HEK293 (cell line): ENCODE measurements at regions not wholly inside any gene's neighbourhood (a gene's known extent, or its start where the extent isn't known, plus 50 kb on each side); places are given as distances from the start of the nearest gene placed in this dataset.

Experiments used
- CTCF ChIA-PET: fragments of 350-600 bp; formaldehyde crosslinking; extraction: SDS; loops from one replicate; lab custom pipeline; 2021; ENCODE audit warnings: antibody characterized with exemption; lab: Yijun Ruan, JAX
- POLR2A ChIA-PET: fragments of 300-600 bp; formaldehyde crosslinking; extraction: SDS; loops from one replicate; lab custom pipeline; 2020; ENCODE audit warnings: antibody characterized with exemption, inconsistent platforms; lab: Yijun Ruan, JAX
- H3K27ac ChIP-seq: fragments of 200-500 bp; sonication (Bioruptor generic); 2 replicates; pipeline ENCODE4 v1.5.1; 2014; ENCODE audit warnings: low read depth, low read length, control low read depth, inconsistent platforms; ENCODE audit errors: extremely low read depth
- H3K36me3 ChIP-seq, 2 experiments: fragments of 200-500 bp in 1 of 2; sonication (Bioruptor generic) in 1 of 2; 1 replicate in 1 of 2; 2 replicates in 1 of 2; pipeline ENCODE4 v1.5.1; 2014 to 2017; ENCODE audit warnings: inconsistent platforms in 2 of 2, low read length in 2 of 2; ENCODE audit not compliant: control insufficient read depth in 2 of 2, insufficient read depth in 1 of 2
- H3K4me1 ChIP-seq: fragments of 200-500 bp; sonication (Bioruptor generic); 2 replicates; pipeline ENCODE4 v1.5.1; 2014; ENCODE audit warnings: mild to moderate bottlenecking, low read length, inconsistent platforms; ENCODE audit not compliant: control insufficient read depth, insufficient read depth
- H3K4me3 ChIP-seq: 2 replicates; pipeline ENCODE4 v1.5.1; 2011; ENCODE audit warnings: low read depth, mild to moderate bottlenecking, control low read depth, low read length, moderate library complexity
- H3K9me3 ChIP-seq: fragments of 200-500 bp; sonication (Bioruptor generic); 2 replicates; pipeline ENCODE4 v1.5.1; 2014; ENCODE audit warnings: low read depth, low read length, inconsistent platforms; ENCODE audit not compliant: control insufficient read depth, insufficient read depth
- BCL11A ChIP-seq: fragments of 450-650 bp; formaldehyde crosslinking; IDR thresholded peaks from 2 replicates; pipeline ENCODE4 v1.5.1; 2016; ENCODE audit warnings: low read depth, missing biosample characterization, missing genetic modification characterization
- ELK4 ChIP-seq: IDR thresholded peaks from 2 replicates; pipeline ENCODE4 v1.6.1; 2011; ENCODE audit warnings: mild to moderate bottlenecking, low read depth, low read length, borderline replicate concordance
- FEZF1 ChIP-seq: fragments of 450-650 bp; formaldehyde crosslinking; IDR thresholded peaks from 2 replicates; pipeline ENCODE4 v1.5.1; 2016; ENCODE audit warnings: missing biosample characterization, missing genetic modification characterization
- GLI4 ChIP-seq: fragments of 450-650 bp; formaldehyde crosslinking; IDR thresholded peaks from 2 replicates; pipeline ENCODE4 v1.5.1; 2016; ENCODE audit warnings: missing biosample characterization, missing genetic modification characterization
- HOXA7 ChIP-seq: sonication (generic); formaldehyde crosslinking; IDR thresholded peaks from 2 replicates; pipeline ENCODE4 v1.8.1; 2022; ENCODE audit warnings: missing genetic modification reagents, borderline replicate concordance
- KLF8 ChIP-seq: fragments of 450-650 bp; formaldehyde crosslinking; IDR thresholded peaks from 2 replicates; pipeline ENCODE4 v1.5.1; 2016; ENCODE audit warnings: missing biosample characterization, missing genetic modification characterization
- SALL2 ChIP-seq: fragments of 450-650 bp; formaldehyde crosslinking; IDR thresholded peaks from 2 replicates; pipeline ENCODE4 v1.5.0; 2017; ENCODE audit warnings: missing biosample characterization, mild to moderate bottlenecking, missing genetic modification characterization, borderline replicate concordance
- SP2 ChIP-seq: fragments of 450-650 bp; formaldehyde crosslinking; IDR thresholded peaks from 2 replicates; pipeline ENCODE4 v1.5.1; 2016; ENCODE audit warnings: missing biosample characterization, missing genetic modification characterization
- ZNF138 ChIP-seq: fragments of 450-650 bp; formaldehyde crosslinking; IDR thresholded peaks from 2 replicates; pipeline ENCODE4 v1.5.1; 2016; ENCODE audit warnings: missing biosample characterization, missing genetic modification characterization, borderline replicate concordance
- ZNF157 ChIP-seq: fragments of 450-650 bp; formaldehyde crosslinking; IDR thresholded peaks from 2 replicates; pipeline ENCODE4 v1.5.1; 2016; ENCODE audit warnings: missing biosample characterization, missing genetic modification characterization
- ZNF184 ChIP-seq: fragments of 450-650 bp; IDR thresholded peaks from 2 replicates; pipeline ENCODE4 v1.5.1; 2018; ENCODE audit warnings: missing biosample characterization, mild to moderate bottlenecking, missing genetic modification characterization
- ZNF521 ChIP-seq: fragments of 450-650 bp; formaldehyde crosslinking; IDR thresholded peaks from 2 replicates; pipeline ENCODE4 v1.5.1; 2017; ENCODE audit warnings: missing biosample characterization, mild to moderate bottlenecking, missing genetic modification characterization
- ZNF530 ChIP-seq: fragments of 450-650 bp; formaldehyde crosslinking; IDR thresholded peaks from 2 replicates; pipeline ENCODE4 v1.5.1; 2016; ENCODE audit warnings: low read depth, missing biosample characterization, missing genetic modification characterization
- ZNF585B ChIP-seq: fragments of 450-650 bp; formaldehyde crosslinking; IDR thresholded peaks from 2 replicates; pipeline ENCODE4 v1.5.1; 2016; ENCODE audit warnings: missing biosample characterization, missing genetic modification characterization
- ZNF747 ChIP-seq: fragments of 450-650 bp; formaldehyde crosslinking; IDR thresholded peaks from 2 replicates; pipeline ENCODE4 v1.5.1; 2016; ENCODE audit warnings: missing biosample characterization, missing genetic modification characterization
- TF ChIP-seq, protein P1 (sequence below): fragments of 450-650 bp; formaldehyde crosslinking; IDR thresholded peaks from 2 replicates; pipeline ENCODE4; 2016; ENCODE audit warnings: missing biosample characterization, missing genetic modification characterization
- TF ChIP-seq, protein P2 (sequence below): fragments of 450-650 bp; formaldehyde crosslinking; IDR thresholded peaks from 2 replicates; pipeline ENCODE4 v1.5.1; 2016; ENCODE audit warnings: missing biosample characterization, missing genetic modification characterization
- TF ChIP-seq, protein P3 (sequence below): fragments of 450-650 bp; formaldehyde crosslinking; IDR thresholded peaks from 2 replicates; pipeline ENCODE4 v1.5.1; 2016; ENCODE audit warnings: missing biosample characterization, missing genetic modification characterization
- TF ChIP-seq, protein P4 (sequence below): fragments of 450-650 bp; formaldehyde crosslinking; IDR thresholded peaks from 2 replicates; pipeline ENCODE4 v1.5.1; 2016; ENCODE audit warnings: missing biosample characterization, missing genetic modification characterization
- TF ChIP-seq, protein P5 (sequence below): fragments of 450-650 bp; formaldehyde crosslinking; IDR thresholded peaks from 2 replicates; pipeline ENCODE4 v1.5.1; 2017; ENCODE audit warnings: missing biosample characterization, mild to moderate bottlenecking, missing genetic modification characterization, moderate library complexity

DNA sequence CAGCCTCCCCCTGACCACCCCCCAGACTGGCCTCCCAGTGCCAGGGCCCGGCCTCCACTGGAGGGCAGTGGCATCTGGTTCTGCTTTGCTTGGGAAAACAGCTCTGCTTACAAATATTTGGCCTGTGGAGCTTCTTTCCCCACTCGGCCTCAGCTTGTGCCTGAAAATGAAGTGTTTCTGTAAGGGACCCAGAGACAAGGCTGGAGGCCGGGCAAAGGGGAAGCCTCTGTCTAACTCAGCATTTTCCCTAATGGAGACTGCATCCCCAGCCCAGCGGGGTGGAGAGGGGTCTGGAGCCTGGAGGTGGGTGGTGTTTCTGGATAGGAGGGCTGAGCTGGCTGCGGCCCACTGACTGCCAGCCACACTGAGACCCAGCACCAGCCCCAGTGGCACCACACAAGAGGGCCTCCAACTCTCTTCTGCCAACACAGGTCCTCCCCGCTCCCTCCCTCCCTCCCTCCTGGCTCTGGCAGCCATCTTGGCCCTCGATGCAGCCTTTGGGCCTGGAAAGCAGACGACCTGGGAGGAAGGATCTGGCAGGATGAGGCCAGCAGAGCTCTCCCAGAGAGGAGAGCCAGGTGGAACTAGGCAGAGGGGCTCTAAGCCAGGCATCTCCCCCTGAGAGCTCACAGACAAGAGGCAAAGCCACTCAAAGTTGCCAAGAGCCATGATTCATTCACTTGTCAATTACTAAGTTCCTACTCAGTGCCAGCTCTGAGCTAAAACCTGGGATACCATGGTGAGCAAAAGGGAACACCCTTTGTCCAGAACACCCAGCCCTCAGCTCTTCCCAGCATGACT lies 77.1 kb upstream of the CD82 start:
- H3K27ac ChIP-seq = no peak overlapping the region

GRCh38 chr11:44493383-44493782 lies 72.1 kb upstream of the CD82 start:
- no peak for TF ChIP-seq SP2
- TF ChIP-seq ZNF157 = peak; percentile 91
- TF ChIP-seq FEZF1 (tag by site-specific recombination) = no peak
- TF ChIP-seq BCL11A (tag by site-specific recombination) = no peak
- no peaks in the 10 kb centered on the region for H3K9me3 ChIP-seq
- no peaks in the 10 kb centered on the region for H3K36me3 ChIP-seq
- no peak overlapping the region for H3K27ac ChIP-seq
- no peaks in the 10 kb centered on the region for H3K4me1 ChIP-seq
- POLR2A ChIA-PET = no interaction called here
- CTCF ChIA-PET = interaction anchor here (0.6 to 1.3 kb wide), 2 partner anchors 208 to 400 kb away, joined by 3 read pairs; no protein-coding TSS in a partner anchor
- H3K4me3 ChIP-seq = no peak overlapping the region

More for the DNA sequence above, 77.1 kb upstream of the CD82 start:
- ChIA-PET CTCF (interaction anchor here (0.5 to 0.6 kb wide), 3 partner anchors 21 to 414 kb away, joined by 3 read pairs; no protein-coding TSS in a partner anchor), POLR2A (interaction anchor here (0.6 kb wide), 1 partner anchor 194 kb away, joined by 3 read pairs; no protein-coding TSS in a partner anchor)
- H3K36me3 ChIP-seq = no peaks in the 10 kb centered on the region
- no peaks in the 10 kb centered on the region for H3K9me3 ChIP-seq
- no peaks in the 10 kb centered on the region for H3K4me1 ChIP-seq
- H3K4me3 ChIP-seq = no peak overlapping the region
- TF ChIP-seq, protein P1, sequence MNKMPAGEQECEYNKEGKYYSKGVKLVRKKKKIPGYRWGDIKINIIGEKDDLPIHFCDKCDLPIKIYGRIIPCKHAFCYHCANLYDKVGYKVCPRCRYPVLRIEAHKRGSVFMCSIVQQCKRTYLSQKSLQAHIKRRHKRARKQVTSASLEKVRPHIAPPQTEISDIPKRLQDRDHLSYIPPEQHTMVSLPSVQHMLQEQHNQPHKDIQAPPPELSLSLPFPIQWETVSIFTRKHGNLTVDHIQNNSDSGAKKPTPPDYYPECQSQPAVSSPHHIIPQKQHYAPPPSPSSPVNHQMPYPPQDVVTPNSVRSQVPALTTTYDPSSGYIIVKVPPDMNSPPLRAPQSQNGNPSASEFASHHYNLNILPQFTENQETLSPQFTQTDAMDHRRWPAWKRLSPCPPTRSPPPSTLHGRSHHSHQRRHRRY = no peak
- no peak for TF ChIP-seq ZNF521 (tag by site-specific recombination)
- no peak for TF ChIP-seq KLF8 (tag by site-specific recombination)
- TF ChIP-seq ZNF138 = no peak
- no peak for TF ChIP-seq ZNF585B
- TF ChIP-seq GLI4 = no peak
- no peak for TF ChIP-seq ELK4
- TF ChIP-seq, protein P2, sequence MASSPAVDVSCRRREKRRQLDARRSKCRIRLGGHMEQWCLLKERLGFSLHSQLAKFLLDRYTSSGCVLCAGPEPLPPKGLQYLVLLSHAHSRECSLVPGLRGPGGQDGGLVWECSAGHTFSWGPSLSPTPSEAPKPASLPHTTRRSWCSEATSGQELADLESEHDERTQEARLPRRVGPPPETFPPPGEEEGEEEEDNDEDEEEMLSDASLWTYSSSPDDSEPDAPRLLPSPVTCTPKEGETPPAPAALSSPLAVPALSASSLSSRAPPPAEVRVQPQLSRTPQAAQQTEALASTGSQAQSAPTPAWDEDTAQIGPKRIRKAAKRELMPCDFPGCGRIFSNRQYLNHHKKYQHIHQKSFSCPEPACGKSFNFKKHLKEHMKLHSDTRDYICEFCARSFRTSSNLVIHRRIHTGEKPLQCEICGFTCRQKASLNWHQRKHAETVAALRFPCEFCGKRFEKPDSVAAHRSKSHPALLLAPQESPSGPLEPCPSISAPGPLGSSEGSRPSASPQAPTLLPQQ (tag by site-specific recombination) = no peak
- no peak for TF ChIP-seq ZNF530 (tag by site-specific recombination)
- TF ChIP-seq, protein P3, sequence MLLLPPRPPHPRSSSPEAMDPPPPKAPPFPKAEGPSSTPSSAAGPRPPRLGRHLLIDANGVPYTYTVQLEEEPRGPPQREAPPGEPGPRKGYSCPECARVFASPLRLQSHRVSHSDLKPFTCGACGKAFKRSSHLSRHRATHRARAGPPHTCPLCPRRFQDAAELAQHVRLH (tag by site-specific recombination) = no peak
- TF ChIP-seq, protein P4, sequence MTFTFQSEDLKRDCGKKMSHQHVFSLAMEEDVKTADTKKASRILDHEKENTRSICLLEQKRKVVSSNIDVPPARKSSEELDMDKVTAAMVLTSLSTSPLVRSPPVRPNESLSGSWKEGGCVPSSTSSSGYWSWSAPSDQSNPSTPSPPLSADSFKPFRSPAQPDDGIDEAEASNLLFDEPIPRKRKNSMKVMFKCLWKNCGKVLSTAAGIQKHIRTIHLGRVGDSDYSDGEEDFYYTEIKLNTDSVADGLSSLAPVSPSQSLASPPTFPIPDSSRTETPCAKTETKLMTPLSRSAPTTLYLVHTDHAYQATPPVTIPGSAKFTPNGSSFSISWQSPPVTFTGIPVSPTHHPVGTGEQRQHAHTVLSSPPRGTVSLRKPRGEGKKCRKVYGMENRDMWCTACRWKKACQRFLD (tag by site-specific recombination) = no peak
- no peak for TF ChIP-seq BCL11A (tag by site-specific recombination)
- TF ChIP-seq, protein P5, sequence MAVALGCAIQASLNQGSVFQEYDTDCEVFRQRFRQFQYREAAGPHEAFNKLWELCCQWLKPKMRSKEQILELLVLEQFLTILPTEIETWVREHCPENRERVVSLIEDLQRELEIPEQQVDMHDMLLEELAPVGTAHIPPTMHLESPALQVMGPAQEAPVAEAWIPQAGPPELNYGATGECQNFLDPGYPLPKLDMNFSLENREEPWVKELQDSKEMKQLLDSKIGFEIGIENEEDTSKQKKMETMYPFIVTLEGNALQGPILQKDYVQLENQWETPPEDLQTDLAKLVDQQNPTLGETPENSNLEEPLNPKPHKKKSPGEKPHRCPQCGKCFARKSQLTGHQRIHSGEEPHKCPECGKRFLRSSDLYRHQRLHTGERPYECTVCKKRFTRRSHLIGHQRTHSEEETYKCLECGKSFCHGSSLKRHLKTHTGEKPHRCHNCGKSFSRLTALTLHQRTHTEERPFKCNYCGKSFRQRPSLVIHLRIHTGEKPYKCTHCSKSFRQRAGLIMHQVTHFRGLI (tag by site-specific recombination) = no peak
- no peak for TF ChIP-seq ZNF747 (tag by site-specific recombination)
- TF ChIP-seq SALL2 = no peak
- no peak for TF ChIP-seq ZNF184 (tag by site-specific recombination)
- no peak for TF ChIP-seq HOXA7
